ENCODE measurements at regions not wholly inside any gene's neighbourhood (a gene's known extent, or its start where the extent isn't known, plus 50 kb on each side); places are given as distances from the start of the nearest gene placed in this dataset.
"Not testable (repeated sequence)": the region's sequence is repeated elsewhere in the genome, so short reads cannot be mapped to it uniquely, and the experiment has no call there.

GRCh38 chr5:136579238-136579637 is 213.9 kb upstream of the TRPC7 start:
- H3K36me3 ChIP-seq = no peaks in the 10 kb centered on the region
- no peak for DNase-seq
- H3K4me3 ChIP-seq = no peak overlapping the region
- no peak for TF ChIP-seq CTCF (IDR thresholded peaks at IDR 0.05)
- H3K9me3 ChIP-seq = no peaks in the 10 kb centered on the region
- H3K4me1 ChIP-seq = no peaks in the 10 kb centered on the region
- intact Hi-C loops (cut with DNase I) = no loop called here
- no peak overlapping the region for H3K27ac ChIP-seq
- H3K27me3 ChIP-seq = no peaks in the 10 kb centered on the region
- no peak for ATAC-seq

- ATAC-seq; H3K27me3 ChIP-seq; DNase-seq; intact Hi-C loops (cut with DNase I); H3K27ac ChIP-seq; H3K36me3 ChIP-seq; H3K4me3 ChIP-seq; H3K9me3 ChIP-seq; H3K4me1 ChIP-seq: not testable (repeated sequence)
Observed at GRCh38 chr5:136569875-136570274, 204.5 kb upstream of the TRPC7 start.

GRCh38 chr5:136565457-136565856 is 200.1 kb upstream of the TRPC7 start:
- H3K4me3 ChIP-seq; H3K27me3 ChIP-seq; H3K27ac ChIP-seq; H3K36me3 ChIP-seq; intact Hi-C loops (cut with DNase I); ATAC-seq; DNase-seq; H3K4me1 ChIP-seq; H3K9me3 ChIP-seq: not testable (repeated sequence)

GRCh38 chr5:136565050-136565449 is 199.7 kb upstream of the TRPC7 start:
- H3K4me3 ChIP-seq; H3K27ac ChIP-seq; H3K36me3 ChIP-seq; H3K9me3 ChIP-seq; intact Hi-C loops (cut with DNase I); ATAC-seq; H3K4me1 ChIP-seq; DNase-seq; H3K27me3 ChIP-seq: not testable (repeated sequence)

- H3K4me3 ChIP-seq; H3K27ac ChIP-seq; H3K27me3 ChIP-seq; DNase-seq; ATAC-seq; H3K36me3 ChIP-seq; H3K9me3 ChIP-seq; H3K4me1 ChIP-seq; intact Hi-C loops (cut with DNase I): not testable (repeated sequence)
Observed at GRCh38 chr5:136564431-136564830, 199.1 kb upstream of the TRPC7 start.

GRCh38 chr5:136563489-136563888 is 198.1 kb upstream of the TRPC7 start:
- no peak for DNase-seq
- TF ChIP-seq CTCF (IDR thresholded peaks at IDR 0.05) = no peak
- Histone ChIP-seq H3K4me1 (no peaks in the 10 kb centered on the region), H3K27ac (no peak overlapping the region), H3K27me3 (no peaks in the 10 kb centered on the region), H3K36me3 (no peaks in the 10 kb centered on the region), H3K9me3 (no peaks in the 10 kb centered on the region), H3K4me3 (no peak overlapping the region)
- no peak for ATAC-seq
- intact Hi-C loops (cut with DNase I) = no loop called here

- no peak for DNase-seq
- ATAC-seq = no peak
- Histone ChIP-seq H3K4me3 (no peak overlapping the region), H3K4me1 (no peaks in the 10 kb centered on the region), H3K27me3 (no peaks in the 10 kb centered on the region), H3K36me3 (no peaks in the 10 kb centered on the region), H3K27ac (no peak overlapping the region), H3K9me3 (no peaks in the 10 kb centered on the region)
- intact Hi-C loops (cut with DNase I) = no loop called here
- TF ChIP-seq CTCF (IDR thresholded peaks at IDR 0.05) = no peak
Observed at GRCh38 chr5:136560126-136560525, 194.8 kb upstream of the TRPC7 start.

- Histone ChIP-seq H3K27me3 (no peaks in the 10 kb centered on the region), H3K27ac (no peak overlapping the region), H3K4me3 (no peak overlapping the region), H3K4me1 (no peaks in the 10 kb centered on the region), H3K36me3 (no peaks in the 10 kb centered on the region), H3K9me3 (no peaks in the 10 kb centered on the region)
- DNase-seq (no peak), ATAC-seq (no peak)
- TF ChIP-seq CTCF (IDR thresholded peaks at IDR 0.05) = no peak
- intact Hi-C loops (cut with DNase I) = no loop called here
Observed at GRCh38 chr5:136559651-136560050, 194.3 kb upstream of the TRPC7 start.

GRCh38 chr5:136547096-136547495 is 181.8 kb upstream of the TRPC7 start:
- H3K27ac ChIP-seq; H3K4me1 ChIP-seq; H3K27me3 ChIP-seq; ATAC-seq; H3K9me3 ChIP-seq; intact Hi-C loops (cut with DNase I); H3K4me3 ChIP-seq; DNase-seq; H3K36me3 ChIP-seq: not testable (repeated sequence)

GRCh38 chr5:136546441-136546840 is 181.1 kb upstream of the TRPC7 start:
- ATAC-seq; intact Hi-C loops (cut with DNase I); H3K27me3 ChIP-seq; H3K4me1 ChIP-seq; H3K27ac ChIP-seq; DNase-seq; H3K9me3 ChIP-seq; H3K36me3 ChIP-seq; H3K4me3 ChIP-seq: not testable (repeated sequence)

- H3K9me3 ChIP-seq; DNase-seq; H3K27me3 ChIP-seq; H3K36me3 ChIP-seq; H3K27ac ChIP-seq; ATAC-seq; intact Hi-C loops (cut with DNase I); H3K4me1 ChIP-seq; H3K4me3 ChIP-seq: not testable (repeated sequence)
Observed at GRCh38 chr5:136545031-136545430, 179.7 kb upstream of the TRPC7 start.
